Psoas muscle (tissue), 7 donors: ENCODE measurements at regions not wholly inside any gene's neighbourhood (a gene's known extent, or its start where the extent isn't known, plus 50 kb on each side); places are given as distances from the start of the nearest gene placed in this dataset.

Experiments used
- ATAC-seq, 4 donors: fragments of 200-7000 bp; cut with Tn5 transposase; one replicate each; pipeline ENCODE4 v1.9.1; 2020; ENCODE audit warnings: moderate library complexity in 3 of 4, mild to moderate bottlenecking in 2 of 4
- DNase-seq, 2 donors: peaks; one replicate each; pipeline ENCODE4 v3.0.0-alpha.2; 2020
- H3K27ac ChIP-seq: fragments of 200-600 bp; one replicate; pipeline ENCODE4 v1.8.0; 2022
- H3K27me3 ChIP-seq, 3 donors: fragments of 200-600 bp in 1 of 3; one replicate each; pipeline versions ENCODE4 v1.6.1 to v1.8.0; 2013 to 2022; ENCODE audit warnings: low read length in 2 of 3, mild to moderate bottlenecking in 2 of 3, moderate library complexity in 1 of 3; ENCODE audit not compliant: insufficient read depth in 3 of 3
- H3K36me3 ChIP-seq, 2 donors: fragments of 200-600 bp in 1 of 2; one replicate each; pipeline versions ENCODE4 v1.6.1 to v1.8.0; 2013 to 2022; ENCODE audit warnings: low read depth in 1 of 2, mild to moderate bottlenecking in 1 of 2, moderate library complexity in 1 of 2; ENCODE audit not compliant: insufficient read depth in 1 of 2
- H3K4me1 ChIP-seq: fragments of 200-600 bp; one replicate; pipeline ENCODE4 v1.8.0; 2022
- H3K4me3 ChIP-seq: fragments of 200-600 bp; one replicate; pipeline ENCODE4 v1.8.0; 2022; ENCODE audit warnings: mild to moderate bottlenecking
- H3K9me3 ChIP-seq: fragments of 200-600 bp; one replicate; pipeline ENCODE4 v1.8.0; 2022
- WGBS, 3 donors: extraction: QIAGEN DNeasy Blood & Tissue Kit; methylation state at CpG; one replicate each; pipeline versions ENCODE4 v1.1.6 to v1.1.7; 2013; 5-methylcytosine and 5-hydroxymethylcytosine counted together
- intact Hi-C, 2 donors: fragments of 100-400 bp; cut with DNase I; formaldehyde crosslinking; loops; one replicate each; pipeline versions ENCODE4 v1.11.0 to v1.14.2; 2022
- TF ChIP-seq, protein P1 (sequence below): fragments of 200-600 bp; IDR thresholded peaks from one replicate; pipeline ENCODE4 v1.8.0; 2022; ENCODE audit warnings: antibody characterized with exemption
- donor health status: healthy with polysubstance abuse.
- donor health status: DM: no; HTN: no; CAD: no; lungs with moderate emphysema.
- donor health status: Bipolar disorder and iron deficiency.
- donor health status: healthy.
- donor health status: DM: yes; HTN: yes; CAD: no.
- donor health status: DM: no; HTN: no; CAD: no.
- donor health status: DM: yes; HTN: yes; CAD: no.

DNA sequence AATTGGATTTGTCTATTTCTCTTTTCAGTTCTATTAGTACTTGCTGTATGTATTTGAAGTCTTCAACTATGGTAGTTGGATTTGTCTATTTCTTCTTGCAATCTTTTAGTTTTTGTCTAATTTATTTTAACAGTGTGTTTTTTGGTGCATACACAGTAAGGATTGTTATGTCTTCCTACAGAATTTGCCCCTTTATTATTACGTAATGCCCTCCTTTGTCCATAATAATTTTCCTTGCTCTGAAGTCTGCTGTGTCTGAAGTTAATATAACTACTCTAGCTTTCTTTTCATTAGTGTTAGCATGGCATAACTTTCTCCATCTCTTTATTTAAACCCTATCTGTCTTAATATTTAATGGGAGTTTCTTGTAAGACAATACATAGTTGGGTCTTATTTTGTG, 105.1 kb upstream of the STT3B start:
- H3K4me1 ChIP-seq = no peaks in the 10 kb centered on the region
- H3K36me3 ChIP-seq = no peaks in the 10 kb centered on the region
- WGBS, 3 donors = 92 to 98% (median 94%) methylated on average over 1 of the region's 1 CpG

DNA sequence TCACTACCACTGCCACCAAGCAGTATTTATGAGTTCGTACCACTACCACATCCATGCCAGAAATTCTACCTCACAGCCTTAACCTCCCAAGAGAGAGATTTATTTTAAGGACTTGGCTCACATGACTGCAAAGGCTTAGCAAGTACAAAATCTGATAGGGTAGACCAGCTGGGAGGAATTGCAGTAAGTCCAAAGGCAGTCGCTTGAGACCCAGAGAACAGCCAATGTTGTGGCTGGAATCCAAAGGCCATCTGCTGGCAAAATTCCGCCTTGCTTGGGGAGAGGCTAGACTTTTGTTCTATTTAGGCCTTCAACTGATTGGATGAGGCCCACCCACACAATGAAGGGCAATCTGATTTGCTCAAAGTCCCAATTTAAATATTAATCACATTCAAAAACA, 101.4 kb upstream of the STT3B start:
- Histone ChIP-seq H3K36me3 (no peaks in the 10 kb centered on the region), H3K4me3 (no peak overlapping the region), H3K27me3 (no peaks in the 10 kb centered on the region), H3K9me3 (no peaks in the 10 kb centered on the region), H3K27ac (no peak overlapping the region), H3K4me1 (no peaks in the 10 kb centered on the region)
- ATAC-seq = no peak
- DNase-seq = no peak
- TF ChIP-seq, protein P1, sequence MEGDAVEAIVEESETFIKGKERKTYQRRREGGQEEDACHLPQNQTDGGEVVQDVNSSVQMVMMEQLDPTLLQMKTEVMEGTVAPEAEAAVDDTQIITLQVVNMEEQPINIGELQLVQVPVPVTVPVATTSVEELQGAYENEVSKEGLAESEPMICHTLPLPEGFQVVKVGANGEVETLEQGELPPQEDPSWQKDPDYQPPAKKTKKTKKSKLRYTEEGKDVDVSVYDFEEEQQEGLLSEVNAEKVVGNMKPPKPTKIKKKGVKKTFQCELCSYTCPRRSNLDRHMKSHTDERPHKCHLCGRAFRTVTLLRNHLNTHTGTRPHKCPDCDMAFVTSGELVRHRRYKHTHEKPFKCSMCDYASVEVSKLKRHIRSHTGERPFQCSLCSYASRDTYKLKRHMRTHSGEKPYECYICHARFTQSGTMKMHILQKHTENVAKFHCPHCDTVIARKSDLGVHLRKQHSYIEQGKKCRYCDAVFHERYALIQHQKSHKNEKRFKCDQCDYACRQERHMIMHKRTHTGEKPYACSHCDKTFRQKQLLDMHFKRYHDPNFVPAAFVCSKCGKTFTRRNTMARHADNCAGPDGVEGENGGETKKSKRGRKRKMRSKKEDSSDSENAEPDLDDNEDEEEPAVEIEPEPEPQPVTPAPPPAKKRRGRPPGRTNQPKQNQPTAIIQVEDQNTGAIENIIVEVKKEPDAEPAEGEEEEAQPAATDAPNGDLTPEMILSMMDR = no peak
- 16 to 31% (median 16%) methylated on average over 3 of the region's 3 CpGs for WGBS, 3 donors
- intact Hi-C loops = no loop called here

More for the DNA sequence above, 105.1 kb upstream of the STT3B start:
- H3K4me3 ChIP-seq = no peak overlapping the region
- H3K9me3 ChIP-seq = no peaks in the 10 kb centered on the region
- H3K27ac ChIP-seq = no peak overlapping the region
- intact Hi-C loops = no loop called here
- TF ChIP-seq, protein P1 = no peak
- ATAC-seq (no peak), DNase-seq (no peak)
- no peaks in the 10 kb centered on the region for H3K27me3 ChIP-seq

DNA sequence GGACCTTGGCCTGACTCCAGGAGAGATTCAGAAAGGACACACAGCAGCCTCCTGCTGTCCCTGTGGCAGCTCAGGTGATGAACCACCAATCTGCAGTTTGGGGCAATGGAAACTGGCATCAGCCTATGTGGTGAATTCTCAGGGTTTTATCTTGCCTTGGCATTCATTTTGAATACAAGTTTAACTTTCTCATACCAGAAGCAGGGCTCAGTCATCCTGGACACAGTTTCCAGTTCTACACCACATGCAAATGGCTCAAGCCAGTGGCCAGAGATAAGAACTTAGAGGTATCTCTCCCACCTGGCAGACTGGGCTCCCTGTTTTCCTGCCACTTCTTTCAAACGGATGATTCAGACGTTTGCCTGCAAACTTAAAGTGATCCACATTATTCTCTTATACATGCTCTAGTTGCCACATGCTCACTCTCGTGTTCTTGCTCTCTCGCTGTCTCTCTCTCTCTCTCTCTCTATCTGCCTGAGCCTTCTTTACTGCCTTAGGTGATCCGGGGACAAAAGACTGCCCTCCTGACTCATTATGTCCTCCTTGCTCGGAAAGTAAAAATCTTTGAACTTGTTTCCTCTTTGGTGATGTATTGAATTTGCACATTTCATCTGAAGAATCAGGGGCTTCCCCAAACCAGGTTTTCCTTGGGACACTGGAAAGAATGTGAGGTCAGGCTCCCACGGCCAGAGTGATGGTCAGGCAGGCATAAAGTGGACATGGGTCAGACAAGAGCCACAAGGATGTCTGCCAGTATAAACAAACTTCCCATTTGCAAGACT, 99.6 kb upstream of the STT3B start:
- DNase-seq = no peak
- TF ChIP-seq, protein P1 = no peak
- intact Hi-C loops = no loop called here
- 67 to 74% (median 74%) methylated on average over 7 of the region's 7 CpGs for WGBS, 3 donors
- no peak for ATAC-seq
- H3K27ac ChIP-seq = no peak overlapping the region
- peaks cover 9% of the 10 kb centered on the region for H3K9me3 ChIP-seq
- H3K4me3 ChIP-seq = no peak overlapping the region
- no peaks in the 10 kb centered on the region for H3K4me1 ChIP-seq
- H3K36me3 ChIP-seq = no peaks in the 10 kb centered on the region
- H3K27me3 ChIP-seq = no peaks in the 10 kb centered on the region

DNA sequence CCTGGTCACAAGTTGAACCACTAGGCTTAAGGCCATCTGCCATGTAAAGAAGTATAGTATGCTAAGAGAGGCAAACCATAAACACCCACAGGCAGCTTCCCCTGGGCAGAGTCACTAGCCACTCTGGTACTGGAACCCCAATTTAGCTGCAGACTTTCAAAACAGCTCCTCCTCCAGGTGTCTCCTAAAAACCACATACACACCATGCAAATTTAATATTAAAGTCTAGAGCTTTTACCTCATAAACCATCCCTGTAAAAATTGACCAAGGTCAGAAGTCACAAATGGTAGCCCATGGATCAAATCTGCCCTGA, 99.1 kb upstream of the STT3B start:
- H3K9me3 ChIP-seq = peaks cover 9% of the 10 kb centered on the region
- TF ChIP-seq, protein P1 = no peak
- H3K36me3 ChIP-seq = no peaks in the 10 kb centered on the region
- ATAC-seq (no peak), DNase-seq (no peak)
- no peak overlapping the region for H3K4me3 ChIP-seq
- no peaks in the 10 kb centered on the region for H3K27me3 ChIP-seq
- no peaks in the 10 kb centered on the region for H3K4me1 ChIP-seq
- no peak overlapping the region for H3K27ac ChIP-seq
- intact Hi-C loops = no loop called here

DNA sequence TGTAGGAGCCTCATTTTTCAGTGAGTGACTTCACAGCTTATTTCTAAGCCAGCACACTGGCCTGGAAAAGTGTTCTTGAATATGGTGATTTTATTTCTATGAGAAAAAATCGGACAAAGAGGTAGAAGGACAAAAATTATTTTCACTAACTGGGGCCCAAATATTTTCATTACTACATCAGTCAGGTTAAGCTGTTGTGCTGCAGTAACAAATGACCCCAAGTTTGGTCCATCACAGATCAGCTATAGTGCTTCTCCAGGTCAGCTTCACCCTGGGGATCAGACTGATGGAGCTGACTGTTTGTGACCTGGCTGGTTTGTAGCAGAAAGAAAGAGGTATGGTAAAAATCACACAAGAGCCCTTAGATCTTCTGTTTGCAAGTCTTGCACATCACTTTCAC, 97.9 kb upstream of the STT3B start:
- Histone ChIP-seq H3K27me3 (no peaks in the 10 kb centered on the region), H3K4me3 (no peak overlapping the region), H3K9me3 (peaks cover 9% of the 10 kb centered on the region), H3K27ac (no peak overlapping the region), H3K4me1 (no peaks in the 10 kb centered on the region), H3K36me3 (no peaks in the 10 kb centered on the region)
- no peak for DNase-seq
- 81 to 93% (median 87%) methylated on average over 1 of the region's 1 CpG for WGBS, 3 donors
- TF ChIP-seq, protein P1 = no peak
- intact Hi-C loops = no loop called here
- ATAC-seq = no peak
